Right hindlimb (tissue), 1 donor: ENCODE measurements at regions not wholly inside any gene's neighbourhood (a gene's known extent, or its start where the extent isn't known, plus 50 kb on each side); places are given as distances from the start of the nearest gene placed in this dataset.

Source experiments
- DNase-seq: peaks from one replicate; pipeline ENCODE4 v3.0.0-alpha.2; 2018

GRCh38 chr11:15586741-15587473 lies 472.2 kb downstream of the INSC start:
- peak; percentile 64 for DNase-seq

DNA sequence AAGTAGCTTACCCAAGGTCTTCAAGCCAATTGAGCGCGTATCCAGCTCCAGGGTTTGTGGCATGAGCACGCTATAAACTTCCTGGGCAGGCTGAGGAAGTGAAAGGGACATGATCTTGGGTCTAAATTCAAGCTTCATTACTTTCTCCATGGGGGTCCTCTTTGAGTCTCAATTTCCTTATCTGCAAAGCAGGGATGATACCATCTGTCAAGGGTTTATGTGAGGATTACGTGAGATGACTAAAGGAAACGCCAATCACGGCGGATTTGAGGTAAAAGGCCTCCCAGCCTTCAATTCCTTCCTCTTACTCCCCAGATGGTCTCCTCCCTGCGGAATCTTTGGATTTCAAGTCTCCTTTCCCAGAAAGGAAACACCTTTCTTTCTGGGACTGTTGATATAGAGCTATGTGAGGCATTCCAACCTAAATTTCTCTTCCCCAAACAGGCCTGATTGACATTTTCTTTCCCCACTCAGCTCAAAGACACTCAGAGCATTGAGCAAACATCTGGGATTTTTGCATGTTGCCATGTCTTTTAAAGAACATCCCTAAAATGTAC lies 474.4 kb downstream of the INSC start:
- DNase-seq: no peak

- DNase-seq: peak; percentile 55
Observed at GRCh38 chr11:15590132-15590531, 475.4 kb downstream of the INSC start.

DNA sequence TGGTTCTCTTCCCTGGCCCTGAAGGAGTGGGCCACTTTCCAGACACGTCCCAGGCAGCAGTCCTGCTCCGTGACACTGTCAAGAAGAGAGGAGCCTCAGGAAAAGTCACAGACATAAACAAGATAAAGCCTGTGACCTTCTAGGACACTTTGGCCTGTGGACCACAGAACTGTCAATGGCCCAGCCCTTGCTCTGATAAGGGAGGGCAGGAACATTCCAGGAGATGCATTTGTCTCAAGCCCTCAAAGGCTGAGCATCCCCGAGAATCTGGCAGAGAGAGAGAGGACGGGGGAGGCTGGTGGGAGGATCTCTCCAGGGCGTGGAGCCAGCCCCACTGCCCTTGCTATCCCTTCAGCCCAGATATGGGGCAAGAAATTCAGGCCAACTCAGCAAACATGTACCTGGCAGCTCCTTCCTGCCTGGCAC lies 476.4 kb downstream of the INSC start:
- DNase-seq: no peak

DNA sequence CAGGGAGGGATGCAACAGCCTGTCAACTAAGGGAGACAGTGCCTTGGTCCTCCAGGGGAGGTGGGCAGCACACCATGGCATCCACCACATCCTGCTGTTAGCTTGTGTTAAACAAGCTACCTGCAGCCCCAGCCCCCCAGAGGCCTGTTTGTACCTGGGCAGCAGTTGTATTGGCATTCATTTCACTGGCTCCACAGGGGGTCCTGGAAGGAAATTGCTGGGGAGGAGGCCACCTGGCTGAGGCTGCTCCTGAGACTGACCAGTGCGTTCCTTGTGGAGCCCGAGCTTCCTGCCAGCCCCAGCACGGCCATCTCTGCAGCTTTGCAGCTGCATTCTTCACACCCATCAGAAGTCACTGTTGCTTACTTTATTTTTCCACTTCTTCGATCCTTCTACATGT lies 479.9 kb downstream of the INSC start:
- DNase-seq: no peak

DNA sequence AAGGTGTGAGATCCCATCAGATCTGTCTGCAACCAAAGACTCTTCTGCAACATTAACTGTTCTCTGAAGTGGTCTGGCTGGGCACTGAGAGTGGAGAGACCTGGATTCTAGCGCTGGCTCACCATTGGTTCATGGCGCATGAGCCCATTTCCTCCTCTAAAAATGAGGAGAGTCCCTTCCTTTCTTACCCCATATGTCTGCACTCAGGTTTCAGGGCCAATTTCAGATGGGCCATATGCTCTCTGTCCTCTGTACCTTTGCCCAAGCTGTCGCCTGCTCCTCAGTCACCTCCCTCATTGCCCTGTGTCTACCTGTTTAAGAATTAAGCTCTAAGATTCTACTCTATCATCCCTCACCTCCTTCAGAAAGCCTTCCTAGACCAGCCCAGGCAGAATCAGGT lies 484.7 kb downstream of the INSC start:
- DNase-seq: no peak

- no peak for DNase-seq
Observed at GRCh38 chr11:15602047-15602446, 487.3 kb downstream of the INSC start.

GRCh38 chr11:15602785-15603567 lies 488.3 kb downstream of the INSC start:
- DNase-seq: peak; percentile 94

DNA sequence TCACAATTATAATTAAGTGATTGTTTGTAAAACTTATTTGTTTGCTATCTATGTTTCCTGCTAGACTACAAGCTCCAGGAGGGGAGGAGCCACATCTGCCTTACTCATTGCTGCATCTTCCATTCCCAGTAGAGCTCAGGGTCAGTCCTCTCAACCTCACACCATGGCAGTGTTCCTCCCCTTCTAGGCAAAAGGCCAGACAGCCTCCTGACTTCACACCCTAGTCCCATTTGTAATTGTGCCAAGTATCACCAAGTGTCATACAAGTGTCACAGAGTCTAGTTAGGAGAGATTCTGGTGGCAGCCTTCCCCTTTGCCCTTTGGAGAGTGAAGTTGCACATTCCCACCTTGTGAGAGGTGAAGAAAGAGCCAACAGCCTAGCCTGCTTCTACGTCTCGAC lies 490.4 kb downstream of the INSC start:
- DNase-seq: no peak

DNA sequence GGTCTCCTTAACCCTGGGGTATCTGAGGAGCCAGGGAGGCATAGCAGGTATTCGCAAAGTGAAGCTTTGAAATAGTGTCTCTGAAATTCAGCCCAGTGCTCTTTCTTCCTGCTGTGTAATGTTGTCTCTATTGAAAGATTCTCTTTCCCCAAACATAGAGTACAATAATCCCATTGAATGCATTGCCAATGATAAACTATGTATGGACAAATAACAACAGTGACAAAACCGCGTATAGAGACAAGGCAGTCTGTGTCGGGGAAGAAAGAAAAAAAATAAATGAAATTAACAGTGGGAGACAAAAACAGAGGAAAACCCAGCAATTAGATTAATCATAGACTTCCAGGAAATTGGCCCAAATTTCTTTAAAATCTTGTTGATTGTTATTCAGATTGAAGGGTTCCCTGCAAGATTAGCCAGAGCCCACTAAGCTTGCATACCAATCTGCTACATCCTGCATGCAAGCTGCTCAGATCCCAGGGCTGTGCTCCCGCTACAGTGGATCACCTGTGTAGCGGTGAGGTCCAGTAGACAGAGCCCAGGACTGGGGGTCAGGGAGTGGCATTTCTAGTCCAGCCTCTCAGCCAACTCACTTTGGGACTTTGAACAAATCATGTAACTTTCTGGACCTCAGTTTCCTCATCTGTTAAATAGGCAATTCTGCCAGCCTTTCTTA lies 492.8 kb downstream of the INSC start:
- no peak for DNase-seq

DNA sequence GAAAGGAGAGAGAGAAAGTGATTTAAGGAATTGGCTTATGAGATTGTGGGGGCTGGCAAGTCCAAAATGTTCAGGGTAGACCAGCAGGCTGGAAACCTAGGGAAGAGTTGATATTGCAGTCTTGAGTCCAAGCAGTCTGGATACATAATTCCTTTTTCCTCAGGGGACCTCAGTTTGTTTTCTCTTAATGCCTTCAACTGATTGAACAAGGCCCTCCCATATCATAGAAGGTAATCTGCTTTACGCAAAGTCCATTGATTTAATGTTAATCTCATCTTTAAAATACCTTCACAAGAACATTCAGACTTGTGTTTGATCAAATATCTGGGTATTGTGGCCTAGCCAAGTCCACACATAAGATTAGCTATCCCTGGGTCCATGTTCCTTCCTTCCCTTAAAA lies 494.7 kb downstream of the INSC start:
- DNase-seq: no peak

DNA sequence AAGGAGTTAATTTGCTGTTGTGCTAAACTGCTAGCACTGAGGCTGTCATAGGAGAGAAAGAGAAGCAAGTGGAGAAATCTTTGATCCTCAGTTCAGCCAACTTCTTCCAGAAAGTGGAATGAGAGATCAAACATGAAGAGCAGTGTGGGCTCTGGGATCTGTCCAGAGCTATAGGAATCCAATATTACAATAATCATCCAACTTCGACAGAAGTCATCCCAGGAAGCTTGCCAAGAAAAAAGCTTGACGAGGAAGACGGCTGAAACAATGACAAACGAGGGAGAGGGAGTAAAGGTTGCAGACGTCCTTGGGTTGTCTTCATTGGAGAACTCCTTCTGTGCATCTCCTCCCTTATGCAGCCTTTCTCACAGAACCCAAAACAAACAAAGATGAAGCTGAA lies 496.2 kb downstream of the INSC start:
- DNase-seq: no peak

- DNase-seq: no peak
Observed at GRCh38 chr11:15613251-15613650, 498.5 kb downstream of the INSC start.

- DNase-seq: no peak
Observed at GRCh38 chr11:15613789-15614188, 499.1 kb downstream of the INSC start.

DNA sequence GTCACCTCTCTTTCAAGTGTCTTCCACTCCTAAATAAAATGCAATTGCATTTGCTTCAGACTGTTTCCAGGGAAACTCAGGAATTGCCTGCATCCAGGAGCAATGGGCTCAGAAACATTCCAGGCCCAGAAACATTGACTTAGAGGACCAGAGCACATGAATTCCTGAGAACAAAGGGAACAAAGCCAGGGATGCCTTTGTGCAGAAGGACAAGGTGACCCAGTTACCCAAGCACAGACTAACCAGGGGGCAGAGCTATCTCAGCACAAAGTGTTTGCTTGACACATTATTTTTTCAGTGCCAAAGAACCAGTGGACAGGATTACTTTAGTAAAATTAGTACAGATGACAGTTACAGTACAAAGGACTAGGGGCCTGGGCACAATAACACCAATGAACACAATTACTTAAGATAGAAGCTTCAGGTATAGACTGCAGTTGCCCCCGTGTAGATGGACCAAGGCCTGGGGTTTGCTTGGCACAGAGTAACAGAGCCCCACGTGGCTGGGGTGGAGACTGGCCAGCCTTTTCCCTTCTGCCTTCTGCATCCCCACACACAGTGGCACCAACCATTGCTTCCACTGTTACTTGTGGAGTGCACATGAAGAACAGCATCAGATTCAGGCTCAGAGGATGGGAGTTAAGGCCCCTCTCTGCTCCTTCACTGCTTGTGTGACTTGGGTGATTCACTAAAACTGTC lies 500.8 kb downstream of the INSC start:
- no peak for DNase-seq

GRCh38 chr11:15616130-15617105 lies 501.7 kb downstream of the INSC start:
- no peak for DNase-seq

GRCh38 chr11:15617126-15617525 lies 502.4 kb downstream of the INSC start:
- DNase-seq: no peak

GRCh38 chr11:15618583-15619032 lies 503.9 kb downstream of the INSC start:
- no peak for DNase-seq

DNA sequence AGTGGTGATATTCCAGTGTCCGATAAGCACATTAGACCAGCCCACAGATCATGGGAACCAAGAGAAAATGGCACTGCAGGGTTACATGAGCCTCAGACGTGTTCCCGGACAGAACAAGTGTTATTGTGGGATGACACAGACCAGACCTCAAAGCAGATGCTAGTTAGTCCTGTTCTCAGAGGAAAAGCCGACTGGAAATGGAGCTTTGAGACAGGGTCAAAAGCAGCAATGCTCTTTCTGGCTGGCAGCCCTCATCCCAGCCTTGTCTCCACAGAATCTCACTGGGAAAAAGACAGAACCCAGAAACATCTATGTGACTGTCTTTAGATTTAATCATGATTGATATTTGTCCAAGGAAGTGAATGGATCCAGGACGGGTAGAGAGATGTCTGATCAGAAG lies 506.8 kb downstream of the INSC start:
- no peak for DNase-seq

GRCh38 chr11:15622231-15622890 lies 507.6 kb downstream of the INSC start:
- DNase-seq: no peak

DNA sequence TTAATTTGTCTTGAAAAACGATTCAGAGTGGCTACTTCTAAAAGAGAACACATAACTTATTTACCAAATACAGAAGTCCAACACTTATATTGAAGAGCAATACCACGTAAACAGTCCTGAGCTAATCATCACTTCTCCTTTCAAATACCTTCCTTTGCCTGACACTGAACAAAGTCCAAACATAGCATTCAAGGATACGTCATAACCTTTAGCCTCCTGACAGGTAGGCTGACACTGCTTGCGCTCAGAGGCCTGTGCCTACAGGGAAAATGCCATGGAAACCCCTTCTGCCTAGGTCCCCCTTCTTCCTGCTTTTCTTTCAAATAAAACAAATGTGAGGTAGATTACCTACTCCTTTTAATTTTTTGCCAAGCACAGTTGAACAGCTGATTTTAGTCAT lies 510.0 kb downstream of the INSC start:
- DNase-seq: no peak
